ENCODE measurements at regions not wholly inside any gene's neighbourhood (a gene's known extent, or its start where the extent isn't known, plus 50 kb on each side); places are given as distances from the start of the nearest gene placed in this dataset.

- H3K36me3 ChIP-seq (ENCODE audit: control insufficient read depth in 4 of 4, insufficient read depth in 3 of 4, low read depth in 1 of 4, low read length in 3 of 4): no peaks in the 10 kb centered on the region
- DNase-seq (ENCODE audit: low spot score): no peak
Measured at GRCh38 chr16:13324851-13325250, 423.5 kb downstream of the SHISA9 start.

GRCh38 chr16:13325396-13325795 is 424.0 kb downstream of the SHISA9 start:
- TF ChIP-seq RAD21 (IDR thresholded peaks at IDR 0.05) (no peak), EGR1 (IDR thresholded peaks at IDR 0.05; ENCODE audit: low read depth in 2 of 2) (no peak), FOXA1 (IDR thresholded peaks at IDR 0.05) (no peak), FOXA2 (IDR thresholded peaks at IDR 0.05) (no peak), NR2F2 (IDR thresholded peaks at IDR 0.05) (no peak), CTCF (IDR thresholded peaks at IDR 0.05; ENCODE audit: low read depth, low read length, missing input control) (no peak), ZBTB33 (IDR thresholded peaks at IDR 0.05) (no peak), GABPA (IDR thresholded peaks at IDR 0.05 in 1 of 2, conservative IDR thresholded peaks at IDR 0.05 in 1 of 2) (no peak), REST (IDR thresholded peaks at IDR 0.05) (no peak), SP1 (IDR thresholded peaks at IDR 0.05) (no peak), TAF1 (conservative IDR thresholded peaks at IDR 0.05) (no peak), HNF4G (IDR thresholded peaks at IDR 0.05) (no peak), YY1 (IDR thresholded peaks at IDR 0.05) (no peak), ATF3 (IDR thresholded peaks at IDR 0.05) (no peak), RXRA (IDR thresholded peaks at IDR 0.05) (no peak), MAX (IDR thresholded peaks at IDR 0.05) (no peak), JUND (IDR thresholded peaks at IDR 0.05) (no peak), HNF4A (conservative IDR thresholded peaks at IDR 0.05) (no peak)

More at GRCh38 chr16:13324851-13325250, 423.5 kb downstream of the SHISA9 start:
- H3K9me3 ChIP-seq (ENCODE audit: control insufficient read depth in 4 of 4, low read length in 3 of 4): no peaks in the 10 kb centered on the region
- 82% methylated on average over 2 of the region's 2 CpGs for WGBS
- no peak overlapping the region for H3K4me3 ChIP-seq (ENCODE audit: low read depth in 1 of 3, low read length in 3 of 3)
- no peak overlapping the region for H3K27ac ChIP-seq (ENCODE audit: low read depth in 1 of 2, low read length in 2 of 2)
- no peaks in the 10 kb centered on the region for H3K4me1 ChIP-seq (ENCODE audit: control insufficient read depth in 4 of 4, insufficient read depth in 4 of 4, low read length in 3 of 4)
- no peak overlapping the region for H3K9ac ChIP-seq (ENCODE audit: low read depth in 1 of 2, low read length in 2 of 2)
- no peak for TF ChIP-seq TAF1 (conservative IDR thresholded peaks at IDR 0.05)
- H3K27me3 ChIP-seq (ENCODE audit: control insufficient read depth in 4 of 4, insufficient read depth in 4 of 4, low read length in 3 of 4): no peaks in the 10 kb centered on the region

More at GRCh38 chr16:13325396-13325795, 424.0 kb downstream of the SHISA9 start:
- H3K9me3 ChIP-seq (ENCODE audit: control insufficient read depth in 4 of 4, low read length in 3 of 4): no peaks in the 10 kb centered on the region
- no peaks in the 10 kb centered on the region for H3K36me3 ChIP-seq (ENCODE audit: control insufficient read depth in 4 of 4, insufficient read depth in 3 of 4, low read depth in 1 of 4, low read length in 3 of 4)
- no peak overlapping the region for H3K9ac ChIP-seq (ENCODE audit: low read depth in 1 of 2, low read length in 2 of 2)
- no peak overlapping the region for H3K4me3 ChIP-seq (ENCODE audit: low read depth in 1 of 3, low read length in 3 of 3)
- no peaks in the 10 kb centered on the region for H3K27me3 ChIP-seq (ENCODE audit: control insufficient read depth in 4 of 4, insufficient read depth in 4 of 4, low read length in 3 of 4)
- DNase-seq (ENCODE audit: low spot score): no peak
- H3K4me1 ChIP-seq (ENCODE audit: control insufficient read depth in 4 of 4, insufficient read depth in 4 of 4, low read length in 3 of 4): no peaks in the 10 kb centered on the region
- H3K27ac ChIP-seq (ENCODE audit: low read depth in 1 of 2, low read length in 2 of 2): no peak overlapping the region
- WGBS: 80% methylated on average over 5 of the region's 5 CpGs

Measured in liver (tissue), 8 donors.